ENCODE measurements at regions not wholly inside any gene's neighbourhood (a gene's known extent, or its start where the extent isn't known, plus 50 kb on each side); places are given as distances from the start of the nearest gene placed in this dataset.

DNA sequence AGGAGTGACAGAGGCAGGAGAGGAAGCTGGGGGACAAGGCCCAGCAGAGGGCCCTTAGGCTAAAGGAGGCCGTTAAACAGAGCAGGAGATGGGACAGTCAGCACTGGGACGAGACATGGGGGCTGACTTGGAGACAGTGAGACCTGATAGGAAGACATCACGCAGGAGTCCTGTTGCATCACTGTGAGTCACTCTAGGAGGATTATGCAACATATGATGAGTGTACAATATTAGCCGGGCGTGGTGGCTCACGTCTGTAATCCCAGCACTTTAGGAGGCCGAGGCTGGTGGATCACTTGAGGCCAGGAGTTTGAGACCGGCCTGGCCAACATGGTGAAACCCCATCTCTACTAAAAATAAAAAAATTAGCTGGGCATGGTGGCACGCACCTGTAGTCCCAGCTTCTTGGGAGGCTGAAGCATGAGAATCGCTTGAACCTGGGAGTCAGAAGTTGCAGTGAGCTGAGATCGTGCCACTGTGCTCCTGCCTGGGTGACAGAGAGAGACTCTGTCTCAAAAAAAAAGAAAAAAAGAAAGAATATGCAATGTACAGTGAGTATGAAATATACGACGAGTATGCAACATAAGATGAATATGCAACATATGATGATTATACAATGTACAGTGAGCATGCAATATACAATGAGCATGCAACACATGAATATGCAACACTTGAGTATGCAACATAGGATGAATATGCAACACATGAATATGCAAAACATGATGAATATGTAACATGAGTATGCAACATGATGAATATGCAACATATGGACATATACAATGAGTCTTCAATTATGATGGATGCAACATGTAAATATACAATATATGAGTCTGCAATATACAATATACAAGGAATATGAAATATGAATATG, 83.3 kb upstream of the ID2 start (continued):
- TF ChIP-seq, protein P1, sequence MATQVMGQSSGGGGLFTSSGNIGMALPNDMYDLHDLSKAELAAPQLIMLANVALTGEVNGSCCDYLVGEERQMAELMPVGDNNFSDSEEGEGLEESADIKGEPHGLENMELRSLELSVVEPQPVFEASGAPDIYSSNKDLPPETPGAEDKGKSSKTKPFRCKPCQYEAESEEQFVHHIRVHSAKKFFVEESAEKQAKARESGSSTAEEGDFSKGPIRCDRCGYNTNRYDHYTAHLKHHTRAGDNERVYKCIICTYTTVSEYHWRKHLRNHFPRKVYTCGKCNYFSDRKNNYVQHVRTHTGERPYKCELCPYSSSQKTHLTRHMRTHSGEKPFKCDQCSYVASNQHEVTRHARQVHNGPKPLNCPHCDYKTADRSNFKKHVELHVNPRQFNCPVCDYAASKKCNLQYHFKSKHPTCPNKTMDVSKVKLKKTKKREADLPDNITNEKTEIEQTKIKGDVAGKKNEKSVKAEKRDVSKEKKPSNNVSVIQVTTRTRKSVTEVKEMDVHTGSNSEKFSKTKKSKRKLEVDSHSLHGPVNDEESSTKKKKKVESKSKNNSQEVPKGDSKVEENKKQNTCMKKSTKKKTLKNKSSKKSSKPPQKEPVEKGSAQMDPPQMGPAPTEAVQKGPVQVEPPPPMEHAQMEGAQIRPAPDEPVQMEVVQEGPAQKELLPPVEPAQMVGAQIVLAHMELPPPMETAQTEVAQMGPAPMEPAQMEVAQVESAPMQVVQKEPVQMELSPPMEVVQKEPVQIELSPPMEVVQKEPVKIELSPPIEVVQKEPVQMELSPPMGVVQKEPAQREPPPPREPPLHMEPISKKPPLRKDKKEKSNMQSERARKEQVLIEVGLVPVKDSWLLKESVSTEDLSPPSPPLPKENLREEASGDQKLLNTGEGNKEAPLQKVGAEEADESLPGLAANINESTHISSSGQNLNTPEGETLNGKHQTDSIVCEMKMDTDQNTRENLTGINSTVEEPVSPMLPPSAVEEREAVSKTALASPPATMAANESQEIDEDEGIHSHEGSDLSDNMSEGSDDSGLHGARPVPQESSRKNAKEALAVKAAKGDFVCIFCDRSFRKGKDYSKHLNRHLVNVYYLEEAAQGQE (IDR thresholded peaks at IDR 0.05) = no peak
- no peak for TF ChIP-seq ZSCAN20 (CRISPR knock-in tag; IDR thresholded peaks at IDR 0.05)
- TF ChIP-seq RCOR1 (IDR thresholded peaks at IDR 0.05; ENCODE audit: low read depth, low read length) = no peak
- no peak for TF ChIP-seq TFCP2L1 (CRISPR knock-in tag; IDR thresholded peaks at IDR 0.05)
- no peak for TF ChIP-seq SREBF2 (IDR thresholded peaks at IDR 0.05)
- no peak for TF ChIP-seq EHF (CRISPR knock-in tag; IDR thresholded peaks at IDR 0.05)
- TF ChIP-seq, protein P2, sequence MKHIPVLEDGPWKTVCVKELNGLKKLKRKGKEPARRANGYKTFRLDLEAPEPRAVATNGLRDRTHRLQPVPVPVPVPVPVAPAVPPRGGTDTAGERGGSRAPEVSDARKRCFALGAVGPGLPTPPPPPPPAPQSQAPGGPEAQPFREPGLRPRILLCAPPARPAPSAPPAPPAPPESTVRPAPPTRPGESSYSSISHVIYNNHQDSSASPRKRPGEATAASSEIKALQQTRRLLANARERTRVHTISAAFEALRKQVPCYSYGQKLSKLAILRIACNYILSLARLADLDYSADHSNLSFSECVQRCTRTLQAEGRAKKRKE (CRISPR knock-in tag; IDR thresholded peaks at IDR 0.05; ENCODE audit: low read depth) = peak; percentile 23; the same call in 1 of the 2 replicates
- no peak for TF ChIP-seq ZFP36 (IDR thresholded peaks at IDR 0.05; ENCODE audit: borderline replicate concordance, partially characterized antibody)
- TF ChIP-seq NR3C1 (IDR thresholded peaks at IDR 0.05) = no peak
- TF ChIP-seq EHMT2 (IDR thresholded peaks at IDR 0.05; ENCODE audit: low read depth) = no peak
- no peak; the same call in 1 of the 2 replicates for TF ChIP-seq CHD4 (IDR thresholded peaks at IDR 0.05; ENCODE audit: borderline replicate concordance)
- no peak for TF ChIP-seq TP53 (CRISPR knock-in tag; IDR thresholded peaks at IDR 0.05)
- TF ChIP-seq POLR2A (IDR thresholded peaks at IDR 0.05; ENCODE audit: low read length) = no peak
- TF ChIP-seq, protein P3, sequence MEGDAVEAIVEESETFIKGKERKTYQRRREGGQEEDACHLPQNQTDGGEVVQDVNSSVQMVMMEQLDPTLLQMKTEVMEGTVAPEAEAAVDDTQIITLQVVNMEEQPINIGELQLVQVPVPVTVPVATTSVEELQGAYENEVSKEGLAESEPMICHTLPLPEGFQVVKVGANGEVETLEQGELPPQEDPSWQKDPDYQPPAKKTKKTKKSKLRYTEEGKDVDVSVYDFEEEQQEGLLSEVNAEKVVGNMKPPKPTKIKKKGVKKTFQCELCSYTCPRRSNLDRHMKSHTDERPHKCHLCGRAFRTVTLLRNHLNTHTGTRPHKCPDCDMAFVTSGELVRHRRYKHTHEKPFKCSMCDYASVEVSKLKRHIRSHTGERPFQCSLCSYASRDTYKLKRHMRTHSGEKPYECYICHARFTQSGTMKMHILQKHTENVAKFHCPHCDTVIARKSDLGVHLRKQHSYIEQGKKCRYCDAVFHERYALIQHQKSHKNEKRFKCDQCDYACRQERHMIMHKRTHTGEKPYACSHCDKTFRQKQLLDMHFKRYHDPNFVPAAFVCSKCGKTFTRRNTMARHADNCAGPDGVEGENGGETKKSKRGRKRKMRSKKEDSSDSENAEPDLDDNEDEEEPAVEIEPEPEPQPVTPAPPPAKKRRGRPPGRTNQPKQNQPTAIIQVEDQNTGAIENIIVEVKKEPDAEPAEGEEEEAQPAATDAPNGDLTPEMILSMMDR (IDR thresholded peaks at IDR 0.05) = no peak; the same call in 2 of the 3 replicates
- TF ChIP-seq CBX2 (IDR thresholded peaks at IDR 0.05; ENCODE audit: borderline replicate concordance, low read depth) = no peak
- no peak for TF ChIP-seq NPAS2 (CRISPR knock-in tag; IDR thresholded peaks at IDR 0.05; ENCODE audit: borderline replicate concordance)
- no peak for TF ChIP-seq HOXA7 (CRISPR knock-in tag; IDR thresholded peaks at IDR 0.05)
- TF ChIP-seq, protein P4, sequence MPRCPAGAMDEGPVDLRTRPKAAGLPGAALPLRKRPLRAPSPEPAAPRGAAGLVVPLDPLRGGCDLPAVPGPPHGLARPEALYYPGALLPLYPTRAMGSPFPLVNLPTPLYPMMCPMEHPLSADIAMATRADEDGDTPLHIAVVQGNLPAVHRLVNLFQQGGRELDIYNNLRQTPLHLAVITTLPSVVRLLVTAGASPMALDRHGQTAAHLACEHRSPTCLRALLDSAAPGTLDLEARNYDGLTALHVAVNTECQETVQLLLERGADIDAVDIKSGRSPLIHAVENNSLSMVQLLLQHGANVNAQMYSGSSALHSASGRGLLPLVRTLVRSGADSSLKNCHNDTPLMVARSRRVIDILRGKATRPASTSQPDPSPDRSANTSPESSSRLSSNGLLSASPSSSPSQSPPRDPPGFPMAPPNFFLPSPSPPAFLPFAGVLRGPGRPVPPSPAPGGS (IDR thresholded peaks at IDR 0.05) = peak; percentile 58; the same call in 1 of the 3 replicates
- no peak for TF ChIP-seq HOXB13 (CRISPR knock-in tag; IDR thresholded peaks at IDR 0.05; ENCODE audit: low read depth)
- TF ChIP-seq FOSB (CRISPR knock-in tag; IDR thresholded peaks at IDR 0.05) = no peak
- TF ChIP-seq KDM5A (IDR thresholded peaks at IDR 0.05) = no peak
- no peak for TF ChIP-seq MYC (IDR thresholded peaks at IDR 0.05; ENCODE audit: borderline replicate concordance, low read length)
- peak; percentile 56; the same call in 1 of the 2 replicates for TF ChIP-seq HOXB5 (CRISPR knock-in tag; IDR thresholded peaks at IDR 0.05)
- TF ChIP-seq JUNB (IDR thresholded peaks at IDR 0.05) = peak; percentile 96
- TF ChIP-seq BHLHE40 (IDR thresholded peaks at IDR 0.05; ENCODE audit: low read depth, low read length) = no peak
